Endothelial cell of umbilical vein (primary cell): ENCODE measurements at regions not wholly inside any gene's neighbourhood (a gene's known extent, or its start where the extent isn't known, plus 50 kb on each side); places are given as distances from the start of the nearest gene placed in this dataset.

Experiments used
- BruUV-seq: library from RNA; stranded (reverse); fragments of 400-500 nt; replicated peaks from 2 replicates; lab custom pipeline; 2021; lab: Mats Ljungman, UMichigan
- CTCF ChIA-PET: fragments of 300-600, 350-600 bp; sonication (Branson Sonifier 250); formaldehyde crosslinking; loops from one replicate; lab custom pipeline; 2021; ENCODE audit warnings: antibody characterized with exemption, inconsistent platforms; lab: Charles Lee
- POLR2A ChIA-PET: fragments of 300-600, 350-600 bp; sonication (Branson Sonifier 250); formaldehyde crosslinking; loops from one replicate; lab custom pipeline; 2021; ENCODE audit warnings: antibody characterized with exemption, inconsistent platforms; lab: Charles Lee
- DNase-seq: peaks from one replicate; pipeline ENCODE4 v3.0.0-alpha.2; 2011; ENCODE audit warnings: low read depth, low spot score
- FAIRE-seq: peaks from 2 replicates; lab custom pipeline; 2011; peaks lifted over from hg19 to GRCh38; lab: Jason Lieb, UNC
- H2AFZ ChIP-seq: 2 replicates; pipeline ENCODE4 v1.6.0; 2012; ENCODE audit warnings: low read depth, low read length, control low read depth, inconsistent platforms
- H3K27ac ChIP-seq: 2 replicates; pipeline ENCODE4 v1.5.1; 2011; ENCODE audit warnings: low read depth, mild to moderate bottlenecking, control low read depth, low read length, moderate library complexity; ENCODE audit not compliant: insufficient read depth
- H3K27me3 ChIP-seq, 2 experiments: 2 replicates each; pipeline versions ENCODE4 v1.6.0 to v1.6.1; 2011; ENCODE audit warnings: low read length in 2 of 2, mixed read lengths in 1 of 2; ENCODE audit not compliant: control insufficient read depth in 2 of 2, insufficient read depth in 2 of 2
- H3K36me3 ChIP-seq, 2 experiments: 2 replicates in 1 of 2; 3 replicates in 1 of 2; pipeline ENCODE4 v1.5.1; 2011; ENCODE audit warnings: low read length in 2 of 2, mild to moderate bottlenecking in 1 of 2, moderate library complexity in 1 of 2; ENCODE audit not compliant: control insufficient read depth in 2 of 2, insufficient read depth in 2 of 2; ENCODE audit errors: extremely low read depth in 1 of 2
- H3K4me1 ChIP-seq: 3 replicates; pipeline ENCODE4 v1.5.1; 2011; ENCODE audit warnings: mild to moderate bottlenecking, low read length; ENCODE audit not compliant: control insufficient read depth, insufficient read depth; ENCODE audit errors: extremely low read depth
- H3K4me2 ChIP-seq: 2 replicates; pipeline ENCODE4 v1.6.1; 2011; ENCODE audit warnings: low read length, control low read depth, mixed read lengths; ENCODE audit not compliant: insufficient read depth
- H3K4me3 ChIP-seq, 3 experiments: fragments of 200-600 bp in 1 of 3; sonication (generic), shearing (Covaris generic) in 1 of 3; replicated peaks in 1 of 3; 2 replicates each; pipeline ENCODE4 v1.5.1; 2011 to 2016; ENCODE audit warnings: control low read depth in 3 of 3, low read length in 3 of 3, mild to moderate bottlenecking in 2 of 3, inconsistent platforms in 1 of 3, low read depth in 1 of 3, moderate library complexity in 1 of 3; ENCODE audit not compliant: insufficient read depth in 1 of 3
- H3K79me2 ChIP-seq: 2 replicates; pipeline ENCODE4 v1.6.0; 2012; ENCODE audit warnings: low read length, inconsistent platforms; ENCODE audit not compliant: control insufficient read depth, insufficient read depth
- H3K9ac ChIP-seq: replicated peaks from 2 replicates; pipeline ENCODE3; 2011; ENCODE audit warnings: low read length, control low read depth; ENCODE audit not compliant: insufficient read depth; ENCODE audit errors: extremely low read depth
- H3K9me1 ChIP-seq: replicated peaks from 3 replicates; pipeline ENCODE4 v1.6.0; 2011; ENCODE audit warnings: mild to moderate bottlenecking, low read length; ENCODE audit not compliant: control insufficient read depth, insufficient read depth; ENCODE audit errors: extremely low read depth
- H3K9me3 ChIP-seq: replicated peaks from 2 replicates; pipeline ENCODE4 v1.5.1; 2012; ENCODE audit warnings: low read length, inconsistent platforms; ENCODE audit not compliant: control insufficient read depth, insufficient read depth
- H4K20me1 ChIP-seq: replicated peaks from 2 replicates; pipeline ENCODE3; 2011; ENCODE audit warnings: mild to moderate bottlenecking, low read length; ENCODE audit not compliant: control insufficient read depth, insufficient read depth; ENCODE audit errors: extremely low read depth
- EZH2 ChIP-seq: IDR thresholded peaks from 2 replicates; pipeline ENCODE4 v1.6.1; 2012; ENCODE audit warnings: borderline replicate concordance, low read depth, mild to moderate bottlenecking, moderate library complexity, low read length, inconsistent platforms; ENCODE audit not compliant: severe bottlenecking
- FOS ChIP-seq: IDR thresholded peaks from 2 replicates; pipeline ENCODE4 v1.6.1; 2011; ENCODE audit warnings: mild to moderate bottlenecking, low read length, moderate library complexity, borderline replicate concordance; ENCODE audit not compliant: insufficient read depth
- GATA2 ChIP-seq: IDR thresholded peaks from 2 replicates; pipeline ENCODE4 v1.7.0; 2011; ENCODE audit warnings: low read depth, mild to moderate bottlenecking, moderate library complexity, mixed read lengths, low read length; ENCODE audit not compliant: insufficient read length, insufficient read depth
- JUN ChIP-seq: IDR thresholded peaks from 2 replicates; pipeline ENCODE4 v1.6.1; 2011; ENCODE audit warnings: borderline replicate concordance, low read depth; ENCODE audit not compliant: insufficient read length, insufficient read depth
- MAX ChIP-seq: IDR thresholded peaks from 2 replicates; pipeline ENCODE4 v1.6.1; 2011; ENCODE audit not compliant: insufficient read depth, insufficient read length
- MYC ChIP-seq: IDR thresholded peaks from one replicate; pipeline ENCODE4 v1.6.1; 2011; ENCODE audit warnings: mild to moderate bottlenecking, low read depth, low read length
- POLR2A ChIP-seq: IDR thresholded peaks from 2 replicates; pipeline ENCODE4 v1.6.1; 2012; ENCODE audit warnings: low read depth, mild to moderate bottlenecking, control low read depth, low read length
- POLR2AphosphoS5 ChIP-seq: IDR thresholded peaks from 2 replicates; pipeline ENCODE4 v1.6.1; 2012; ENCODE audit warnings: low read depth, mild to moderate bottlenecking, control low read depth, low read length, moderate library complexity; ENCODE audit not compliant: insufficient read depth
- dilution Hi-C: fragments of 300-500 bp; cut with MboI; formaldehyde crosslinking; loops from one replicate; pipeline ENCODE4 v1.15.0; 2019; ENCODE audit warnings: low sequenced_read_pairs; ENCODE audit not compliant: extremely low pct_ligation_motif_present
- intact Hi-C: fragments of 100-400 bp; cut with micrococcal nuclease; formaldehyde crosslinking; loops from one replicate; pipeline ENCODE4 v1.10.0; 2022
- TF ChIP-seq, protein P1 (sequence below), 2 donors: IDR thresholded peaks; 1 replicate in 1 of 2; 2 replicates in 1 of 2; pipeline ENCODE4 v1.5.1; 2011; ENCODE audit warnings: low read length in 2 of 2, mild to moderate bottlenecking in 2 of 2, moderate library complexity in 2 of 2, control low read depth in 1 of 2, inconsistent platforms in 1 of 2, low read depth in 1 of 2; ENCODE audit not compliant: insufficient read depth in 1 of 2; ENCODE audit errors: extremely low read depth in 1 of 2

DNA sequence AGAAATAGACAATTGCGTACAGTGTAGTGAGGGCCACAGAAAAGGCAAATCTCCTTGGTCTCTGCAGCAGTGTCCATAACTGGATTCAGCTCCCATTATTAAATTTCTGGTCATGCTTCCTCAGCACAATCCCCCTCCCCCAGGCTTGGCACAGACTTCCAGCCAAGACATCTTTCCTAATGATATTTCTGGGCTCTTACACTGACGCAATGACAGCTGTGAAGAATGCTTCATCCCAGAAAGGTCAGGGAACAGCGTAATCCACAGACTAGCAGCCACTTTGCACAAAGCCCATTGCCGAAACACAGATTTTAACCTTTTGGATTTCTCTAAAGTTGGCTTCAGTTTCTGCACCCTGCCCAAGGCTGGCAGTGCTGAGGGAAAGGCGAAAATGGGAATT lies 597.6 kb upstream of the CPEB2 start:
- POLR2A ChIA-PET = no interaction called here
- DNase-seq = no peak
- dilution Hi-C loops = no loop called here

GRCh38 chr4:14410516-14410915 lies 591.8 kb upstream of the CPEB2 start:
- DNase-seq = no peak
- POLR2A ChIA-PET = no interaction called here
- CTCF ChIA-PET = no interaction called here
- no peak overlapping the region for H2AFZ ChIP-seq
- no peaks in the 10 kb centered on the region for H3K36me3 ChIP-seq
- no peaks in the 10 kb centered on the region for H3K9me3 ChIP-seq
- no peaks in the 10 kb centered on the region for H3K79me2 ChIP-seq
- no peaks in the 10 kb centered on the region for H3K4me1 ChIP-seq
- H3K27me3 ChIP-seq = no peaks in the 10 kb centered on the region
- no peak overlapping the region for H3K9ac ChIP-seq
- no peak for TF ChIP-seq POLR2A
- TF ChIP-seq, protein P1, sequence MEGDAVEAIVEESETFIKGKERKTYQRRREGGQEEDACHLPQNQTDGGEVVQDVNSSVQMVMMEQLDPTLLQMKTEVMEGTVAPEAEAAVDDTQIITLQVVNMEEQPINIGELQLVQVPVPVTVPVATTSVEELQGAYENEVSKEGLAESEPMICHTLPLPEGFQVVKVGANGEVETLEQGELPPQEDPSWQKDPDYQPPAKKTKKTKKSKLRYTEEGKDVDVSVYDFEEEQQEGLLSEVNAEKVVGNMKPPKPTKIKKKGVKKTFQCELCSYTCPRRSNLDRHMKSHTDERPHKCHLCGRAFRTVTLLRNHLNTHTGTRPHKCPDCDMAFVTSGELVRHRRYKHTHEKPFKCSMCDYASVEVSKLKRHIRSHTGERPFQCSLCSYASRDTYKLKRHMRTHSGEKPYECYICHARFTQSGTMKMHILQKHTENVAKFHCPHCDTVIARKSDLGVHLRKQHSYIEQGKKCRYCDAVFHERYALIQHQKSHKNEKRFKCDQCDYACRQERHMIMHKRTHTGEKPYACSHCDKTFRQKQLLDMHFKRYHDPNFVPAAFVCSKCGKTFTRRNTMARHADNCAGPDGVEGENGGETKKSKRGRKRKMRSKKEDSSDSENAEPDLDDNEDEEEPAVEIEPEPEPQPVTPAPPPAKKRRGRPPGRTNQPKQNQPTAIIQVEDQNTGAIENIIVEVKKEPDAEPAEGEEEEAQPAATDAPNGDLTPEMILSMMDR (IDR thresholded peaks at IDR 0.05; ENCODE audit: extremely low read depth in 1 of 2, insufficient read depth in 1 of 2, low read depth in 1 of 2, low read length in 2 of 2) = no peak
- no peak for TF ChIP-seq JUN
- TF ChIP-seq MAX = no peak
- TF ChIP-seq POLR2AphosphoS5 = no peak
- TF ChIP-seq FOS = no peak
- no peak for TF ChIP-seq EZH2
- no peak for TF ChIP-seq MYC
- TF ChIP-seq GATA2 = no peak
- H3K4me3 ChIP-seq = no peak overlapping the region
- H3K27ac ChIP-seq = no peak overlapping the region
- no peak for FAIRE-seq
- intact Hi-C loops (no loop called here), dilution Hi-C loops (no loop called here)
- H3K4me2 ChIP-seq = no peak overlapping the region
- no peaks in the 10 kb centered on the region for H3K9me1 ChIP-seq
- no TSS peak for BruUV-seq
- no peaks in the 10 kb centered on the region for H4K20me1 ChIP-seq

More for the DNA sequence above, 597.6 kb upstream of the CPEB2 start:
- Histone ChIP-seq H3K79me2 (no peaks in the 10 kb centered on the region), H3K4me1 (no peaks in the 10 kb centered on the region), H3K27me3 (no peaks in the 10 kb centered on the region), H3K9ac (no peak overlapping the region), H3K9me3 (peaks cover 4% of the 10 kb centered on the region), H3K36me3 (no peaks in the 10 kb centered on the region), H3K9me1 (no peaks in the 10 kb centered on the region), H3K4me3 (no peak overlapping the region), H3K27ac (no peak overlapping the region), H2AFZ (no peak overlapping the region), H3K4me2 (no peak overlapping the region), H4K20me1 (no peaks in the 10 kb centered on the region)
- TF ChIP-seq POLR2AphosphoS5 = no peak
- TF ChIP-seq GATA2 = no peak
- TF ChIP-seq, protein P1 (IDR thresholded peaks at IDR 0.05; ENCODE audit: extremely low read depth in 1 of 2, insufficient read depth in 1 of 2, low read depth in 1 of 2, low read length in 2 of 2) = no peak
- CTCF ChIA-PET = no interaction called here
- no peak for FAIRE-seq
- intact Hi-C loops = no loop called here
- no TSS peak for BruUV-seq
